MM.1S (cell line): ENCODE measurements at regions not wholly inside any gene's neighbourhood (a gene's known extent, or its start where the extent isn't known, plus 50 kb on each side); places are given as distances from the start of the nearest gene placed in this dataset.
"Not testable (repeated sequence)": the region's sequence is repeated elsewhere in the genome, so short reads cannot be mapped to it uniquely, and the experiment has no call there.

ENCODE experiments used
- DNase-seq: peaks from one replicate; pipeline ENCODE4 v3.0.0-alpha.2; 2015
- H2AFZ ChIP-seq: fragments of 300-600 bp; sonication (generic); 2 replicates; pipeline ENCODE4 v1.6.0; 2016; ENCODE audit warnings: antibody characterized with exemption, low read length
- H3F3A ChIP-seq: fragments of 300-600 bp; sonication (generic); 2 replicates; pipeline ENCODE4 v1.6.1; 2016; ENCODE audit warnings: mild to moderate bottlenecking, antibody characterized with exemption, low read length, moderate library complexity, mixed read lengths; ENCODE audit not compliant: insufficient read depth
- H3K27ac ChIP-seq: fragments of 300-600 bp; sonication (generic); 2 replicates; pipeline ENCODE4 v1.5.1; 2016; ENCODE audit warnings: mild to moderate bottlenecking, low read length
- H3K27me3 ChIP-seq: fragments of 300-600 bp; sonication (generic); replicated peaks from 2 replicates; pipeline ENCODE4 v1.6.0; 2016; ENCODE audit warnings: low read length; ENCODE audit not compliant: insufficient read depth
- H3K36me3 ChIP-seq: fragments of 300-600 bp; sonication (generic); replicated peaks from 2 replicates; pipeline ENCODE4 v1.6.1; 2016; ENCODE audit warnings: mild to moderate bottlenecking, low read length, mixed read lengths; ENCODE audit not compliant: insufficient read depth
- H3K4me1 ChIP-seq: fragments of 300-600 bp; sonication (generic); 2 replicates; pipeline ENCODE4 v1.6.1; 2016; ENCODE audit warnings: low read length, mixed read lengths
- H3K4me2 ChIP-seq: fragments of 300-600 bp; sonication (generic); 2 replicates; pipeline ENCODE4 v1.6.0; 2016; ENCODE audit warnings: low read depth, low read length
- H3K4me3 ChIP-seq: fragments of 300-600 bp; sonication (generic); 2 replicates; pipeline ENCODE4 v1.5.1; 2016; ENCODE audit warnings: low read length, mixed read lengths
- H3K79me2 ChIP-seq: fragments of 300-600 bp; sonication (generic); 2 replicates; pipeline ENCODE4 v1.6.1; 2016; ENCODE audit warnings: mixed run types, low read length, mixed read lengths
- H3K9ac ChIP-seq: fragments of 300-600 bp; sonication (generic); 2 replicates; pipeline ENCODE4 v1.6.1; 2016; ENCODE audit warnings: low read length, mixed read lengths
- H3K9me2 ChIP-seq: fragments of 300-600 bp; sonication (generic); replicated peaks from 2 replicates; pipeline ENCODE4 v1.6.1; 2016; ENCODE audit warnings: mild to moderate bottlenecking, low read length, mixed read lengths; ENCODE audit not compliant: insufficient read depth
- H3K9me3 ChIP-seq: fragments of 300-600 bp; sonication (generic); replicated peaks from 2 replicates; pipeline ENCODE4 v1.6.1; 2016; ENCODE audit warnings: mild to moderate bottlenecking, low read length, mixed read lengths; ENCODE audit not compliant: insufficient read depth
- H4K20me1 ChIP-seq: fragments of 300-600 bp; sonication (generic); 2 replicates; pipeline ENCODE4 v1.6.1; 2016; ENCODE audit warnings: mild to moderate bottlenecking, low read length, moderate library complexity, mixed read lengths; ENCODE audit not compliant: insufficient read depth
- EZH2 ChIP-seq: fragments of 300-600 bp; sonication (generic); optimal IDR thresholded peaks from 2 replicates; pipeline ENCODE3; 2017; ENCODE audit warnings: low read depth, mild to moderate bottlenecking, antibody characterized with exemption, low read length, mixed read lengths
- EZH2phosphoT487 ChIP-seq: fragments of 300-600 bp; sonication (generic); IDR thresholded peaks from 2 replicates; pipeline ENCODE4 v1.6.1; 2018; ENCODE audit warnings: antibody characterized with exemption, low read length
- TF ChIP-seq, protein P1 (sequence below): fragments of 300-600 bp; sonication (generic); IDR thresholded peaks from 2 replicates; pipeline ENCODE4 v1.5.1; 2016; ENCODE audit warnings: antibody characterized with exemption, low read length, mixed read lengths

DNA sequence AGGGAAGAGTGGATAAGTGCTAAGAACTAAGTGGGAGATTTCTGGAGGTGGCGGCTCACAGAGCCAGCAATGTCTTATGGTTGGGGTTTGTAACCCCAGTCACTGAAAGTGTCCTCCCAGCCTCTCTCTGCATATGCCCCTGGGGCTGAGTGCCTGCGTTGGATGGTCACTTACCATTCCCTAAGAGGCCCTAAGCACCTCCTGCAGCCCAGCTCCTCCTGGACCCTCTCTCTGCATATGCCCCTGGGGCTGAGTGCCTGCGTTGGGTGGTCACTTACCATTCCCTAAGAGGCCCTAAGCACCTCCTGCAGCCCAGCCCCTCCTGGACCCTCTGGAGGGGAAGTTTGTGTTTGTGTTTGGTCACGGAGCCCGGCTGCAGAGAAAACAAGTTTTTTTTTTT is 425.8 kb downstream of the TMEM121 start:
- Histone ChIP-seq H3K79me2 (no peaks in the 10 kb centered on the region), H4K20me1 (no peaks in the 10 kb centered on the region), H3F3A (no peaks in the 10 kb centered on the region), H3K9me3 (no peaks in the 10 kb centered on the region), H3K9me2 (no peaks in the 10 kb centered on the region), H3K4me2 (no peak overlapping the region), H3K36me3 (no peaks in the 10 kb centered on the region), H3K27ac (no peak overlapping the region), H3K4me1 (no peaks in the 10 kb centered on the region), H3K9ac (no peak overlapping the region), H3K27me3 (no peaks in the 10 kb centered on the region), H2AFZ (no peak overlapping the region), H3K4me3 (no peak overlapping the region)
- DNase-seq = no peak
- TF ChIP-seq EZH2 = no peak
- TF ChIP-seq, protein P1, sequence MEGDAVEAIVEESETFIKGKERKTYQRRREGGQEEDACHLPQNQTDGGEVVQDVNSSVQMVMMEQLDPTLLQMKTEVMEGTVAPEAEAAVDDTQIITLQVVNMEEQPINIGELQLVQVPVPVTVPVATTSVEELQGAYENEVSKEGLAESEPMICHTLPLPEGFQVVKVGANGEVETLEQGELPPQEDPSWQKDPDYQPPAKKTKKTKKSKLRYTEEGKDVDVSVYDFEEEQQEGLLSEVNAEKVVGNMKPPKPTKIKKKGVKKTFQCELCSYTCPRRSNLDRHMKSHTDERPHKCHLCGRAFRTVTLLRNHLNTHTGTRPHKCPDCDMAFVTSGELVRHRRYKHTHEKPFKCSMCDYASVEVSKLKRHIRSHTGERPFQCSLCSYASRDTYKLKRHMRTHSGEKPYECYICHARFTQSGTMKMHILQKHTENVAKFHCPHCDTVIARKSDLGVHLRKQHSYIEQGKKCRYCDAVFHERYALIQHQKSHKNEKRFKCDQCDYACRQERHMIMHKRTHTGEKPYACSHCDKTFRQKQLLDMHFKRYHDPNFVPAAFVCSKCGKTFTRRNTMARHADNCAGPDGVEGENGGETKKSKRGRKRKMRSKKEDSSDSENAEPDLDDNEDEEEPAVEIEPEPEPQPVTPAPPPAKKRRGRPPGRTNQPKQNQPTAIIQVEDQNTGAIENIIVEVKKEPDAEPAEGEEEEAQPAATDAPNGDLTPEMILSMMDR = no peak
- no peak for TF ChIP-seq EZH2phosphoT487

DNA sequence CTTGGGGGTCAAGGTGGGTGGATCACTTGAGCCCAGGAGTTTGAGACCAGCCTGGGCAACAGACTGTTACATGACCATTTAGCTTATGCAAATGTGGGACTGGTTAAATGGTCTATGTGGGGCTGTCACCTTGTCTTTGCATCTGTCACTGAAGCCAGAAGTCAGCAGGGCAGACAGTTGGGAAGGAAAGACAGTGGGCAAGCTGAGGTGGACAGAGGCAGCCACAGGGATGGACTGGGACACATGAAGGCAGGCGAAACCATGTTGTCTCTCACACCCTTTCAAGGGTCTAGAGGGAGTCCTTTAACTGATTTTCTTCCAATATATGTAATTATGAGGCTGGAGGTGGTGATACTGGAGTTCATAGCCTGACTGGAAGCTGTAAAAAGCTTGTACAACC is 426.4 kb downstream of the TMEM121 start:
- H3K36me3 ChIP-seq = no peaks in the 10 kb centered on the region
- H3K9me3 ChIP-seq = no peaks in the 10 kb centered on the region
- H3K27ac ChIP-seq = no peak overlapping the region
- H3F3A ChIP-seq = no peaks in the 10 kb centered on the region
- no peaks in the 10 kb centered on the region for H3K79me2 ChIP-seq
- H4K20me1 ChIP-seq = no peaks in the 10 kb centered on the region
- H3K4me1 ChIP-seq = no peaks in the 10 kb centered on the region
- H2AFZ ChIP-seq = no peak overlapping the region
- H3K9ac ChIP-seq = no peak overlapping the region
- no peak overlapping the region for H3K4me3 ChIP-seq
- no peak overlapping the region for H3K4me2 ChIP-seq
- no peak for DNase-seq
- no peaks in the 10 kb centered on the region for H3K27me3 ChIP-seq
- TF ChIP-seq EZH2phosphoT487 (no peak), EZH2 (no peak)
- TF ChIP-seq, protein P1 = no peak
- no peaks in the 10 kb centered on the region for H3K9me2 ChIP-seq

DNA sequence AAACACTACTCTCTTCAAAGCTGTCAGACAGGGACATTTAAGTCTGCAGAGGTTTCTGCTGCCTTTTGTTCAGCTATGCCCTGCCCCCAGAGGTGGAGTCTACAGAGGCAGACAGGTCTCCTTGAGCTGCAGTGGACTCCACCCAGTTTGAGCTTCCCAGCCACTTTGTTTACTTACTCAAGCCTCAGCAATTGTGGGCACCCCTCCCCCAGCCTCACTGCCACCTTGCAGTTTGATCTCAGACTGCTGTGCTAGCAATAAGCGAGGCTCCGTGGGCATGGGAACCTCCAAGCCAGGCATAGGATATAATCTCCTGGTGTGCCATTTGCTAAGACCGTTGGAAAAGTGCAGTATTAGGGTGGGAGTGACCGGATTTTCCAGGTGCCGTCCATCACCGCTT is 435.2 kb downstream of the TMEM121 start:
- not testable (repeated sequence) for H3F3A ChIP-seq, H3K79me2 ChIP-seq, H3K27ac ChIP-seq, H3K9me3 ChIP-seq, H3K9ac ChIP-seq, H4K20me1 ChIP-seq, DNase-seq, H3K9me2 ChIP-seq, H3K4me1 ChIP-seq, H3K27me3 ChIP-seq, H3K4me3 ChIP-seq, H3K36me3 ChIP-seq, H2AFZ ChIP-seq, H3K4me2 ChIP-seq

DNA sequence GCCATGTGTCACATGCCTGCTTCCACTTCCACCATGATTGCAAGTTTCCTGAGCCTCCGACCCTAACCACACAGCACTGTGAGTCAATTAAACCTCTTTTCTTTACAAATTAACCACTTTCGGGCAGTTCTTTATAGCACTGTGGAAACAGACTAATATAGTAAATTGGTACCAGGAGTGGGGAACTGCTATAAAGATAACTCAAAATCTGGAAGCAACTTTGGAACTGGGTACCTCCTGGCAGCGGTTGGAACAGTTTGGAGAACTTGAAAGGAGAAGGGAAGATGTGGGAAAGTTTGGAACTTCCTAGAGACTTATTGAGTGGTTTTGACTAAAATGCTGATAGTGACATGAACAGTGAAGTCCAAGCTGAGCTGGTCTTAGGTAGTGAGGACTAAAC is 436.1 kb downstream of the TMEM121 start:
- Histone ChIP-seq H3K27ac (no peak overlapping the region), H3K4me2 (no peak overlapping the region), H4K20me1 (no peaks in the 10 kb centered on the region), H3K36me3 (no peaks in the 10 kb centered on the region), H2AFZ (no peak overlapping the region), H3K9me3 (no peaks in the 10 kb centered on the region), H3K27me3 (no peaks in the 10 kb centered on the region), H3K4me3 (no peak overlapping the region), H3F3A (no peaks in the 10 kb centered on the region), H3K9ac (no peak overlapping the region), H3K79me2 (no peaks in the 10 kb centered on the region), H3K4me1 (no peaks in the 10 kb centered on the region), H3K9me2 (no peaks in the 10 kb centered on the region)
- no peak for DNase-seq
- TF ChIP-seq EZH2 (no peak), EZH2phosphoT487 (no peak)
- TF ChIP-seq, protein P1 = no peak
